HG03135 (cell line): ENCODE measurements at regions not wholly inside any gene's neighbourhood (a gene's known extent, or its start where the extent isn't known, plus 50 kb on each side); places are given as distances from the start of the nearest gene placed in this dataset.

Experiments
- ATAC-seq: cut with Tn5 transposase; IDR thresholded peaks from one replicate; pipeline ENCODE4 v1.9.1; 2021; ENCODE audit warnings: mild to moderate bottlenecking, moderate library complexity; ENCODE audit not compliant: unreplicated experiment

- no peak for ATAC-seq
Measured at GRCh38 chr5:168174376-168174775, 117.1 kb upstream of the WWC1 start.

GRCh38 chr5:168176251-168176650, 115.2 kb upstream of the WWC1 start:
- no peak for ATAC-seq

GRCh38 chr5:168176941-168177340, 114.5 kb upstream of the WWC1 start:
- ATAC-seq, result no peak

- ATAC-seq, result no peak
Measured at GRCh38 chr5:168177831-168178450, 113.5 kb upstream of the WWC1 start.

GRCh38 chr5:168179192-168179593, 112.3 kb upstream of the WWC1 start:
- ATAC-seq, result no peak

GRCh38 chr5:168182269-168182668, 109.2 kb upstream of the WWC1 start:
- ATAC-seq, result no peak

GRCh38 chr5:168184103-168184502, 107.3 kb upstream of the WWC1 start:
- ATAC-seq, result no peak

- no peak for ATAC-seq
Measured at GRCh38 chr5:168186289-168187074, 105.0 kb upstream of the WWC1 start.

- ATAC-seq, result no peak
Measured at GRCh38 chr5:168187614-168188013, 103.8 kb upstream of the WWC1 start.

GRCh38 chr5:168188182-168188581, 103.3 kb upstream of the WWC1 start:
- ATAC-seq, result no peak

- ATAC-seq, result no peak
Measured at GRCh38 chr5:168192120-168192519, 99.3 kb upstream of the WWC1 start.

GRCh38 chr5:168193493-168194250, 97.8 kb upstream of the WWC1 start:
- ATAC-seq, result no peak

- no peak for ATAC-seq
Measured at GRCh38 chr5:168195110-168195509, 96.3 kb upstream of the WWC1 start.

- ATAC-seq, result no peak
Measured at GRCh38 chr5:168198359-168198758, 93.1 kb upstream of the WWC1 start.

GRCh38 chr5:168202996-168203395, 88.4 kb upstream of the WWC1 start:
- no peak for ATAC-seq

GRCh38 chr5:168204165-168204564, 87.3 kb upstream of the WWC1 start:
- no peak for ATAC-seq

GRCh38 chr5:168207450-168208029, 83.9 kb upstream of the WWC1 start:
- no peak for ATAC-seq

GRCh38 chr5:168209244-168209995, 82.0 kb upstream of the WWC1 start:
- ATAC-seq, result no peak

- ATAC-seq, result no peak
Measured at GRCh38 chr5:168209997-168210396, 81.4 kb upstream of the WWC1 start.

- no peak for ATAC-seq
Measured at GRCh38 chr5:168211245-168211644, 80.2 kb upstream of the WWC1 start.

- no peak for ATAC-seq
Measured at GRCh38 chr5:168211936-168212335, 79.5 kb upstream of the WWC1 start.
